GM23338 (cell line): ENCODE measurements at regions not wholly inside any gene's neighbourhood (a gene's known extent, or its start where the extent isn't known, plus 50 kb on each side); places are given as distances from the start of the nearest gene placed in this dataset.
"Not testable (repeated sequence)": the region's sequence is repeated elsewhere in the genome, so short reads cannot be mapped to it uniquely, and the experiment has no call there.

ENCODE experiments used
- CREB1 ChIP-seq: fragments of 250-450 bp; sonication (Bioruptor Pico); IDR thresholded peaks from 2 replicates; pipeline ENCODE4 v1.5.0; 2020; ENCODE audit warnings: low read depth, mild to moderate bottlenecking, moderate library complexity
- CTCF ChIP-seq, 2 experiments: fragments of 200-600 bp in 1 of 2; sonication (generic) in 1 of 2; conservative IDR thresholded peaks; 2 replicates each; pipeline versions ENCODE4 v1.5.1 to v1.6.1; 2016 to 2017; ENCODE audit warnings: antibody characterized with exemption in 2 of 2, low read depth in 2 of 2, mild to moderate bottlenecking in 2 of 2, moderate library complexity in 1 of 2
- ETS1 ChIP-seq: IDR thresholded peaks from 2 replicates; pipeline ENCODE4 v1.6.1; 2016; ENCODE audit warnings: antibody characterized with exemption
- EZH2 ChIP-seq: fragments of 200-600 bp; sonication (generic); IDR thresholded peaks from one replicate; pipeline ENCODE4 v1.8.0; 2017; ENCODE audit warnings: antibody characterized with exemption, mild to moderate bottlenecking, low read depth; ENCODE audit not compliant: unreplicated experiment
- EZH2phosphoT487 ChIP-seq: fragments of 200-600 bp; sonication (generic); IDR thresholded peaks from one replicate; pipeline ENCODE4 v1.8.1; 2018; ENCODE audit warnings: antibody characterized with exemption; ENCODE audit not compliant: unreplicated experiment
- JUNB ChIP-seq: IDR thresholded peaks from one replicate; pipeline ENCODE4 v1.6.1; 2016; ENCODE audit warnings: antibody characterized with exemption; ENCODE audit not compliant: unreplicated experiment
- NANOG ChIP-seq: IDR thresholded peaks from 2 replicates; pipeline ENCODE4 v1.6.1; 2016; ENCODE audit warnings: antibody characterized with exemption, borderline replicate concordance
- POLR2AphosphoS5 ChIP-seq: IDR thresholded peaks from 2 replicates; pipeline ENCODE4 v1.6.1; 2016; ENCODE audit warnings: antibody characterized with exemption, low read depth
- REST ChIP-seq: IDR thresholded peaks from one replicate; pipeline ENCODE4 v1.6.1; 2018; ENCODE audit warnings: antibody characterized with exemption; ENCODE audit not compliant: unreplicated experiment
- STAT1 ChIP-seq: IDR thresholded peaks from one replicate; pipeline ENCODE4 v1.6.1; 2016; ENCODE audit warnings: antibody characterized with exemption; ENCODE audit not compliant: unreplicated experiment

- not testable (repeated sequence) for TF ChIP-seq CTCF (conservative IDR thresholded peaks at IDR 0.05; ENCODE audit: low read depth in 2 of 2); JUNB; POLR2AphosphoS5; STAT1; EZH2; EZH2phosphoT487; CREB1 (CRISPR knock-in tag); REST; ETS1; NANOG
Observed at GRCh38 chr5:91241460-91241859, 141.7 kb downstream of the ARRDC3 start.
